DOHH2 (cell line): ENCODE measurements at regions not wholly inside any gene's neighbourhood (a gene's known extent, or its start where the extent isn't known, plus 50 kb on each side); places are given as distances from the start of the nearest gene placed in this dataset.
"Not testable (repeated sequence)": the region's sequence is repeated elsewhere in the genome, so short reads cannot be mapped to it uniquely, and the experiment has no call there.

Experiments used
- H3F3A ChIP-seq: fragments of 200-600 bp; sonication (generic), shearing (Covaris generic); 2 replicates; pipeline ENCODE4 v1.6.0; 2016; ENCODE audit warnings: antibody characterized with exemption, mild to moderate bottlenecking; ENCODE audit not compliant: control insufficient read depth, insufficient read depth
- H3K27ac ChIP-seq: fragments of 200-600 bp; sonication (generic); 2 replicates; pipeline ENCODE4 v1.5.1; 2014; ENCODE audit warnings: low read depth, mild to moderate bottlenecking, low read length, moderate library complexity
- H3K27me3 ChIP-seq: fragments of 200-600 bp; sonication (generic); 2 replicates; pipeline ENCODE4 v1.6.1; 2014; ENCODE audit warnings: mild to moderate bottlenecking, low read length, mixed read lengths; ENCODE audit not compliant: control insufficient read depth
- H3K36me3 ChIP-seq: fragments of 200-600 bp; sonication (generic); 2 replicates; pipeline ENCODE4 v1.6.1; 2014; ENCODE audit warnings: mild to moderate bottlenecking, low read length, moderate library complexity, mixed read lengths; ENCODE audit not compliant: control insufficient read depth
- H3K4me1 ChIP-seq: fragments of 200-600 bp; sonication (generic); 2 replicates; pipeline ENCODE4 v1.6.1; 2014; ENCODE audit warnings: mild to moderate bottlenecking, low read length, mixed read lengths; ENCODE audit not compliant: control insufficient read depth
- H3K4me2 ChIP-seq: fragments of 200-600 bp; sonication (generic); 2 replicates; pipeline ENCODE4 v1.6.0; 2014; ENCODE audit warnings: mild to moderate bottlenecking, low read length, moderate library complexity
- H3K4me3 ChIP-seq: fragments of 200-600 bp; sonication (generic); 2 replicates; pipeline ENCODE4 v1.5.1; 2014; ENCODE audit warnings: mild to moderate bottlenecking, low read length, mixed read lengths
- H3K79me2 ChIP-seq: fragments of 200-600 bp; sonication (generic); 2 replicates; pipeline ENCODE4 v1.6.1; 2014; ENCODE audit warnings: mild to moderate bottlenecking, low read length, mixed read lengths; ENCODE audit not compliant: control insufficient read depth
- H3K9me2 ChIP-seq: fragments of 200-600 bp; sonication (generic); replicated peaks from 2 replicates; pipeline ENCODE4 v1.6.1; 2014; ENCODE audit warnings: mild to moderate bottlenecking, low read length, mixed read lengths; ENCODE audit not compliant: control insufficient read depth
- H3K9me3 ChIP-seq: fragments of 200-600 bp; sonication (generic); 2 replicates; pipeline ENCODE4 v1.6.1; 2014; ENCODE audit warnings: antibody characterized with exemption, low read length, mixed read lengths; ENCODE audit not compliant: control insufficient read depth, insufficient read depth
- H4K20me1 ChIP-seq: fragments of 200-600 bp; sonication (generic); 2 replicates; pipeline ENCODE4 v1.6.0; 2014; ENCODE audit warnings: low read depth, mild to moderate bottlenecking, antibody characterized with exemption, low read length, moderate library complexity; ENCODE audit not compliant: control insufficient read depth, insufficient read depth
- EZH2phosphoT487 ChIP-seq: fragments of 200-600 bp; sonication (generic); IDR thresholded peaks from 2 replicates; pipeline ENCODE4 v1.6.1; 2017; ENCODE audit warnings: borderline replicate concordance, mild to moderate bottlenecking, antibody characterized with exemption, low read length, moderate library complexity, mixed read lengths
- TF ChIP-seq, protein P1 (sequence below): fragments of 200-600 bp; sonication (generic); IDR thresholded peaks from one replicate; pipeline ENCODE4 v1.5.1; 2014; ENCODE audit warnings: antibody characterized with exemption, mild to moderate bottlenecking, low read depth, low read length; ENCODE audit not compliant: poor library complexity, severe bottlenecking

DNA sequence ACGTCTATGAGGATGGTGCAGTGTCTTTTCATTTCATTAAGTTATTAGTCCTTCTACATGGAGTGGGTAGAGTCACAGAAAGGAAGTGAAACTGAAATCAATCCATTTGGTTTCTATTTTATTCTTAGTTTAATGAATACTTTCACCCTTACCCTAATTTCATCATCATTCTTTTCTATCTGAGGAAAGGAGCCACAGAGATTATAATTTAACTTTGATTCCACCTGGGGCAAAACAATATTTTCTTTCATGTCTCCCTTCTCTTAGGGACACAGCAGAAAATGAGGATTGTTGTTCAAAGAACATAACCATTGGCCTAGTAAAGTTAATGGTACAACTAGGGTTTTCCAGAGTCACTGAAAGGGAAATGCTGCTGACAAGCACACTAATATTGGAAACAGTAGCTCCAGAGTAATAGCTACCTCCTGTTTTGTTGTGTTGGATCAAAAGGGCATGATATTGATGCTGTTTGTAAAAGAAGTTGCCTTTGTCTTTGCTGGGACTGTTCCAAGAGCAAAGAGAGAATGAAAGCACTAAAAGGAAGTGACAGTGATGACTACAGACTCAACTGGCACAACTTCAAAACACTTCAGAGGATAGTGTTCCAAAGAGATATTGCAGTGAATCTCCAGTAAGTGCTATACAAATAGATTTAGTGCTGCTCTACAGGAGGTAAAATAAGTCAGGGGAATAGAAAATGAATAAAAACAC is 247.1 kb upstream of the PITX2 start:
- TF ChIP-seq EZH2phosphoT487, result no peak
- TF ChIP-seq, protein P1, sequence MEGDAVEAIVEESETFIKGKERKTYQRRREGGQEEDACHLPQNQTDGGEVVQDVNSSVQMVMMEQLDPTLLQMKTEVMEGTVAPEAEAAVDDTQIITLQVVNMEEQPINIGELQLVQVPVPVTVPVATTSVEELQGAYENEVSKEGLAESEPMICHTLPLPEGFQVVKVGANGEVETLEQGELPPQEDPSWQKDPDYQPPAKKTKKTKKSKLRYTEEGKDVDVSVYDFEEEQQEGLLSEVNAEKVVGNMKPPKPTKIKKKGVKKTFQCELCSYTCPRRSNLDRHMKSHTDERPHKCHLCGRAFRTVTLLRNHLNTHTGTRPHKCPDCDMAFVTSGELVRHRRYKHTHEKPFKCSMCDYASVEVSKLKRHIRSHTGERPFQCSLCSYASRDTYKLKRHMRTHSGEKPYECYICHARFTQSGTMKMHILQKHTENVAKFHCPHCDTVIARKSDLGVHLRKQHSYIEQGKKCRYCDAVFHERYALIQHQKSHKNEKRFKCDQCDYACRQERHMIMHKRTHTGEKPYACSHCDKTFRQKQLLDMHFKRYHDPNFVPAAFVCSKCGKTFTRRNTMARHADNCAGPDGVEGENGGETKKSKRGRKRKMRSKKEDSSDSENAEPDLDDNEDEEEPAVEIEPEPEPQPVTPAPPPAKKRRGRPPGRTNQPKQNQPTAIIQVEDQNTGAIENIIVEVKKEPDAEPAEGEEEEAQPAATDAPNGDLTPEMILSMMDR, result no peak
- H3K36me3 ChIP-seq, result no peaks in the 10 kb centered on the region
- no peaks in the 10 kb centered on the region for H3F3A ChIP-seq
- H3K4me3 ChIP-seq, result no peak overlapping the region; the same call in 1 of the 2 replicates
- H3K27ac ChIP-seq, result no peak overlapping the region
- H3K4me2 ChIP-seq, result peak overlapping the region; percentile 51
- no peaks in the 10 kb centered on the region for H3K9me3 ChIP-seq
- no peaks in the 10 kb centered on the region for H3K9me2 ChIP-seq
- H3K4me1 ChIP-seq, result peaks cover 12% of the 10 kb centered on the region
- no peaks in the 10 kb centered on the region for H3K27me3 ChIP-seq
- no peaks in the 10 kb centered on the region for H3K79me2 ChIP-seq
- H4K20me1 ChIP-seq, result no peaks in the 10 kb centered on the region

DNA sequence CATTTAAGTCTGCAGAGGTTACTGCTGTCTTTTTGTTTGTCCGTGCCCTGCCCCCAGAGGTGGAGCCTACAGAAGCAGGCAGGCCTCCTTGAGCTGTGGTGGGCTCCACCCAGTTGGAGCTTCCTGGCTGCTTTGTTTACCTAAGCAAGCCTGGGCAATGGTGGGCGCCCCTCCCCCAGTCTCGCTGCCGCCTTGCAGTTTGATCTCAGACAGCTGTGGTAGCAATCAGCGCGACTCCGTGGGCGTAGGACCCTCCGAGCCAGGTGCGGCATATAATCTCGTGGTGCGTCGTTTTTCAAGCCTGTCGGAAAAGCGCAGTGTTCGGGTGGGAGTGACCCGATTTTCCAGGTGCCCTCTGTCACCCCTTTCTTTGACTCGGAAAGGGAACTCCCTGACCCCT is 253.3 kb upstream of the PITX2 start:
- not testable (repeated sequence) for H4K20me1 ChIP-seq, H3K9me2 ChIP-seq, H3K27me3 ChIP-seq, H3F3A ChIP-seq, H3K9me3 ChIP-seq, H3K27ac ChIP-seq, H3K4me2 ChIP-seq, H3K4me3 ChIP-seq, H3K4me1 ChIP-seq, H3K36me3 ChIP-seq, H3K79me2 ChIP-seq

DNA sequence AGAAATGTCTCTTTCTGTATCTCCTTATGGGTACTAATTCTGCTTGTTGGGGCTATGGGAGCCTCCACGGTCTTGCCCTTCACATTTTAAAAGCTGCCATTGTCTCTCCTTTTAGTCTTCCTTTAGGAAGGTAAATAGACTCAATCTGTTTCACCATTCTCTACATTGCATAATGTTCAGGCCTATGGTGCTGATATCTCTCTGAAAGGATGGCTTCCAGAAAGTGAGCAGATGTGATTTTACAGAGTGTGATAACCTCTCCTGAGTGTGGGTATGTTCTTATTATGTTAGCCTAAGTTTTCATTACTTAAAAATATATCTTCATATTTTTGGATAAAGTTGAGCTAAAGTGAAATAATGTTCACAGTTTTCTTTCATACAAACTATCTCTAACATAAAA is 254.0 kb upstream of the PITX2 start:
- no peak overlapping the region for H3K4me2 ChIP-seq
- TF ChIP-seq, protein P1, result no peak
- no peak for TF ChIP-seq EZH2phosphoT487
- H3F3A ChIP-seq, result no peaks in the 10 kb centered on the region

DNA sequence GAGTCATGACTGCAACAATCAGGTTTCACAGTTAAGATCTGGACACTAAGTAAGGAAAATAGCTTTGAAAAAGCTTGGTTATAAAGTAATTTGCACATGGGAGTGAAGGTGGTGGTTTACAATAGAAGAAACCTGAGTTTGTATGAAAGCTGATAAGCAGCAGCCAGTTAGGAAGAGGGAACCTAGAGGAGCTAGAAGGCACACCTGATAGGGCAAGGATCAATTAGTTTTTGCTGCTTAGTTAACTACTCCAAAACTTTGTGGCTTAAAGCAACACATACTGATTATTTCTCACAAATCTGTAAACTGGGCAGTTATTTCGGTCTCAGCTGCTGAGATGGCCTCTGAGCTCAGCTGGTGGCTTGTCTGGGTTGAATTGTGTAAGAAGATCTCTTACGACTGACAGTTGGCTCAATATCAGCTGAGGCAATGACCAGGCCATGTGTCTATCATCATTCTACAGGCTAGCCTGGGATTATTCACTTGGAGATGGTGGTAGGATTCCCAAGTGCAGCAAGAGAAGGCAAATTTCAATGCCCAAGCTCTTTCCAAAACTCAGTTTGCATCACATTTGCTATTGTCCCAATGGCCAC is 255.0 kb upstream of the PITX2 start:
- no peak overlapping the region for H3K27ac ChIP-seq
- H3K27me3 ChIP-seq, result no peaks in the 10 kb centered on the region
- H3K4me3 ChIP-seq, result no peak overlapping the region
- no peaks in the 10 kb centered on the region for H3K36me3 ChIP-seq
- H3K79me2 ChIP-seq, result no peaks in the 10 kb centered on the region
- TF ChIP-seq, protein P1, result no peak
- no peak for TF ChIP-seq EZH2phosphoT487
- 0 out of 2 replicates have a peak, but pooled peaks cover 2% of the 10 kb centered on the region for H3K9me2 ChIP-seq
- no peak overlapping the region for H3K4me2 ChIP-seq
- H3K9me3 ChIP-seq, result no peaks in the 10 kb centered on the region
- no peaks in the 10 kb centered on the region for H3K4me1 ChIP-seq
- H3F3A ChIP-seq, result no peaks in the 10 kb centered on the region
- no peaks in the 10 kb centered on the region for H4K20me1 ChIP-seq

More for the DNA sequence above, 254.0 kb upstream of the PITX2 start:
- Histone ChIP-seq H3K27me3 (no peaks in the 10 kb centered on the region), H4K20me1 (no peaks in the 10 kb centered on the region), H3K27ac (no peak overlapping the region), H3K36me3 (no peaks in the 10 kb centered on the region), H3K4me1 (no peaks in the 10 kb centered on the region), H3K9me3 (no peaks in the 10 kb centered on the region), H3K4me3 (no peak overlapping the region), H3K9me2 (0 out of 2 replicates have a peak, but pooled peaks cover 2% of the 10 kb centered on the region), H3K79me2 (no peaks in the 10 kb centered on the region)
